A549 (cell line): ENCODE measurements at regions not wholly inside any gene's neighbourhood (a gene's known extent, or its start where the extent isn't known, plus 50 kb on each side); places are given as distances from the start of the nearest gene placed in this dataset.

Experiments
- ATAC-seq, 2 experiments: fragments of 200-7000 bp in 1 of 2; fragments of >200 bp in 1 of 2; cut with Nextera tagmentation in 1 of 2; cut with Tn5 transposase in 1 of 2; 3 replicates each; pipeline versions ENCODE4 v1.8.0 to v1.9.1; 2018 to 2020; ENCODE audit warnings: mild to moderate bottlenecking in 1 of 2, moderate library complexity in 1 of 2
- CTCF ChIA-PET: fragments of 300-600 bp; sonication (Branson Sonifier 250); formaldehyde crosslinking; extraction: SDS; loops from one replicate; lab custom pipeline; 2021; ENCODE audit warnings: antibody characterized with exemption, inconsistent platforms; lab: Yijun Ruan, JAX
- POLR2A ChIA-PET: fragments of 350-600 bp; formaldehyde crosslinking; extraction: SDS; loops from one replicate; lab custom pipeline; 2021; ENCODE audit warnings: antibody characterized with exemption, inconsistent platforms; lab: Yijun Ruan, JAX
- DNase-seq, 2 experiments: peaks; one replicate each; pipeline versions ENCODE4 v3.0.0 to v3.0.0-alpha.2; 2011 to 2016; ENCODE audit warnings: low read depth in 1 of 2, low spot score in 1 of 2
- FAIRE-seq: peaks from 2 replicates; lab custom pipeline; 2011; peaks lifted over from hg19 to GRCh38; lab: Jason Lieb, UNC
- H3K27ac ChIP-seq, 2 experiments: fragments of >200 bp; sonication (Bioruptor Twin); formaldehyde crosslinking; 3 replicates each; pipeline ENCODE4 v1.5.1; 2016 to 2017
- H3K4me1 ChIP-seq: fragments of >200 bp; sonication (Bioruptor Twin); formaldehyde crosslinking; 3 replicates; pipeline ENCODE4 v1.6.1; 2016
- H3K4me2 ChIP-seq: fragments of >200 bp; sonication (Bioruptor Twin); formaldehyde crosslinking; 3 replicates; pipeline ENCODE4 v1.6.1; 2016
- H3K4me3 ChIP-seq: fragments of >200 bp; sonication (Bioruptor Twin); formaldehyde crosslinking; 3 replicates; pipeline ENCODE4 v1.5.1; 2016
- H3K9me3 ChIP-seq: fragments of >200 bp; sonication (Bioruptor Twin); formaldehyde crosslinking; 3 replicates; pipeline ENCODE4 v1.6.1; 2016
- BHLHE40 ChIP-seq: IDR thresholded peaks from 2 replicates; pipeline ENCODE4 v1.6.1; 2012; ENCODE audit warnings: low read depth, low read length, inconsistent platforms
- CBX8 ChIP-seq: fragments of 200-600 bp; sonication (generic); IDR thresholded peaks from 2 replicates; pipeline ENCODE4 v1.6.1; 2016
- CHD2 ChIP-seq: fragments of 150-350 bp; IDR thresholded peaks from 2 replicates; pipeline ENCODE4 v1.6.1; 2014; ENCODE audit warnings: low read length; ENCODE audit not compliant: partially characterized antibody
- EHMT2 ChIP-seq: fragments of 200-600 bp; sonication (generic); IDR thresholded peaks from 2 replicates; pipeline ENCODE4 v1.6.1; 2016; ENCODE audit warnings: antibody characterized with exemption, low read depth, mild to moderate bottlenecking, moderate library complexity
- ELK1 ChIP-seq: fragments of 150-350 bp; IDR thresholded peaks from 2 replicates; pipeline ENCODE4 v1.6.1; 2014; ENCODE audit warnings: low read depth, mild to moderate bottlenecking, low read length
- FOSB ChIP-seq: fragments of 250-450 bp; sonication (Bioruptor Pico); IDR thresholded peaks from 2 replicates; pipeline ENCODE4 v1.5.0; 2020; ENCODE audit warnings: mild to moderate bottlenecking, moderate library complexity
- FOSL2 ChIP-seq, 2 experiments: fragments of 450-650 bp in 1 of 2; fragments of >200 bp in 1 of 2; sonication (Bioruptor Twin) in 1 of 2; formaldehyde crosslinking; IDR thresholded peaks; 2 replicates each; pipeline versions ENCODE4 v1.5.0 to v1.6.1; 2016 to 2020; ENCODE audit warnings: mild to moderate bottlenecking in 1 of 2, moderate library complexity in 1 of 2
- GATA3 ChIP-seq: IDR thresholded peaks from 2 replicates; pipeline ENCODE4 v1.6.1; 2012; ENCODE audit warnings: borderline replicate concordance
- HES2 ChIP-seq: fragments of >200 bp; sonication (Bioruptor Twin); formaldehyde crosslinking; IDR thresholded peaks from 2 replicates; pipeline ENCODE4 v1.6.1; 2016
- HMGXB4 ChIP-seq: fragments of 250-450 bp; sonication (Bioruptor Pico); IDR thresholded peaks from 2 replicates; pipeline ENCODE4 v1.5.0; 2021; ENCODE audit warnings: mild to moderate bottlenecking, moderate library complexity, borderline replicate concordance
- JUN ChIP-seq, 2 experiments: fragments of >200 bp; sonication (Bioruptor Twin); formaldehyde crosslinking; IDR thresholded peaks; 2 replicates in 1 of 2; 3 replicates in 1 of 2; pipeline ENCODE4 v1.6.1; 2016 to 2017
- KDM1A ChIP-seq: fragments of 200-600 bp; sonication (generic); IDR thresholded peaks from 2 replicates; pipeline ENCODE4 v1.6.1; 2016; ENCODE audit warnings: low read depth, mild to moderate bottlenecking
- KDM5A ChIP-seq: fragments of 200-600 bp; sonication (generic); IDR thresholded peaks from 2 replicates; pipeline ENCODE4 v1.6.1; 2016; ENCODE audit warnings: antibody characterized with exemption, mild to moderate bottlenecking
- MAFK ChIP-seq: fragments of 450-650 bp; IDR thresholded peaks from 2 replicates; pipeline ENCODE4 v1.6.1; 2014; ENCODE audit not compliant: partially characterized antibody
- MAX ChIP-seq: IDR thresholded peaks from 2 replicates; pipeline ENCODE4 v1.6.1; 2012
- MAZ ChIP-seq: fragments of 150-350 bp; IDR thresholded peaks from 2 replicates; pipeline ENCODE4 v1.6.1; 2014; ENCODE audit warnings: antibody characterized with exemption, low read depth, low read length, borderline replicate concordance
- NFE2L2 ChIP-seq: fragments of 150-350 bp; conservative IDR thresholded peaks from 2 replicates; pipeline ENCODE4 v1.6.1; 2014; ENCODE audit warnings: low read length
- NPAS2 ChIP-seq: fragments of 250-450 bp; sonication (Bioruptor Pico); IDR thresholded peaks from 2 replicates; pipeline ENCODE4 v1.8.0; 2022; ENCODE audit warnings: mild to moderate bottlenecking, moderate library complexity, borderline replicate concordance
- PBX3 ChIP-seq: IDR thresholded peaks from 2 replicates; pipeline ENCODE4 v1.6.1; 2012
- PHF8 ChIP-seq: fragments of 200-600 bp; sonication (generic); IDR thresholded peaks from 2 replicates; pipeline ENCODE4 v1.6.1; 2016; ENCODE audit warnings: low read depth, mild to moderate bottlenecking, antibody characterized with exemption, moderate library complexity, borderline replicate concordance
- POLR2A ChIP-seq: IDR thresholded peaks from 2 replicates; pipeline ENCODE4 v1.6.1; 2012; ENCODE audit warnings: mild to moderate bottlenecking, low read length
- RCOR1 ChIP-seq: fragments of 150-350 bp; IDR thresholded peaks from 2 replicates; pipeline ENCODE4 v1.6.1; 2014; ENCODE audit warnings: antibody characterized with exemption, low read length, low read depth
- SMC3 ChIP-seq: fragments of >200 bp; sonication (Bioruptor Twin); formaldehyde crosslinking; IDR thresholded peaks from 3 replicates; pipeline ENCODE4 v1.6.1; 2018; ENCODE audit warnings: inconsistent platforms
- TFCP2L1 ChIP-seq: fragments of 250-450 bp; sonication (Bioruptor Pico); IDR thresholded peaks from 2 replicates; pipeline ENCODE4 v1.5.0; 2021; ENCODE audit warnings: mild to moderate bottlenecking
- TP53 ChIP-seq: fragments of 250-450 bp; sonication (Bioruptor Pico); IDR thresholded peaks from 2 replicates; pipeline ENCODE4 v1.5.0; 2021; ENCODE audit warnings: mild to moderate bottlenecking, moderate library complexity
- USF2 ChIP-seq: fragments of 450-650 bp; IDR thresholded peaks from 2 replicates; pipeline ENCODE4 v1.6.1; 2014; ENCODE audit warnings: antibody characterized with exemption
- ZNF302 ChIP-seq: fragments of 250-450 bp; sonication (Bioruptor Pico); IDR thresholded peaks from 2 replicates; pipeline ENCODE4 v1.9.0; 2021; ENCODE audit warnings: inconsistent platforms, mild to moderate bottlenecking, moderate library complexity
- ZSCAN20 ChIP-seq: fragments of 250-450 bp; sonication (Bioruptor Pico); IDR thresholded peaks from 2 replicates; pipeline ENCODE4 v1.8.0; 2022; ENCODE audit warnings: mild to moderate bottlenecking, moderate library complexity
- WGBS: methylation state at CpG from one replicate; pipeline ENCODE4 v1.1.6; 2017; ENCODE audit errors: missing lambda C conversion rate; 5-methylcytosine and 5-hydroxymethylcytosine counted together

GRCh38 chr1:221557013-221557412, 184.9 kb downstream of the DUSP10 start:
- TF ChIP-seq PBX3 = no peak
- DNase-seq = no peak
- H3K9me3 ChIP-seq = no peaks in the 10 kb centered on the region
- ChIA-PET POLR2A (no interaction called here), CTCF (no interaction called here)
- no peak for FAIRE-seq
- no peak overlapping the region for H3K27ac ChIP-seq
- WGBS = 16% methylated on average over 1 of the region's 1 CpG
- no peak overlapping the region for H3K4me3 ChIP-seq
- no peak for ATAC-seq
- no peaks in the 10 kb centered on the region for H3K4me1 ChIP-seq
- no peak overlapping the region for H3K4me2 ChIP-seq

- TF ChIP-seq MAX = no peak
- no peak for TF ChIP-seq TP53 (CRISPR knock-in tag)
- TF ChIP-seq KDM5A = no peak
- no peak for TF ChIP-seq USF2
- no peak for TF ChIP-seq NPAS2 (CRISPR knock-in tag)
- TF ChIP-seq RCOR1 = no peak
- TF ChIP-seq FOSB (CRISPR knock-in tag) = no peak
- TF ChIP-seq SMC3 = no peak
- TF ChIP-seq FOSL2 (IDR thresholded peaks at IDR 0.05) = no peak
- no peak for TF ChIP-seq FOSL2 (CRISPR knock-in tag; IDR thresholded peaks at IDR 0.05)
- TF ChIP-seq KDM1A = no peak
- no peak for TF ChIP-seq GATA3
- TF ChIP-seq EHMT2 = no peak
- no peak for TF ChIP-seq HES2
- TF ChIP-seq MAZ = no peak
- TF ChIP-seq ZNF302 = no peak
- no peak for TF ChIP-seq CBX8
- TF ChIP-seq BHLHE40 = no peak
- no peaks in the 10 kb centered on the region for H3K9me3 ChIP-seq
- no peaks in the 10 kb centered on the region for H3K4me1 ChIP-seq
- H3K4me3 ChIP-seq = no peak overlapping the region
- POLR2A ChIA-PET = no interaction called here
- FAIRE-seq (no peak), DNase-seq (no peak), ATAC-seq (no peak)
- CTCF ChIA-PET = no interaction called here
- no peak overlapping the region for H3K4me2 ChIP-seq
- no peak overlapping the region for H3K27ac ChIP-seq
- WGBS = 51% methylated on average over 2 of the region's 2 CpGs
Observed at GRCh38 chr1:221558396-221558795, 183.5 kb downstream of the DUSP10 start.

- CTCF ChIA-PET = no interaction called here
- ATAC-seq = no peak
- no peak overlapping the region for H3K4me3 ChIP-seq
- no peak overlapping the region for H3K4me2 ChIP-seq
- POLR2A ChIA-PET = no interaction called here
- no peak for DNase-seq
- no peaks in the 10 kb centered on the region for H3K9me3 ChIP-seq
- FAIRE-seq = no peak
- 70% methylated on average over 4 of the region's 4 CpGs for WGBS
- H3K4me1 ChIP-seq = no peaks in the 10 kb centered on the region
- TF ChIP-seq ELK1 (no peak), PHF8 (no peak), GATA3 (no peak), JUN (IDR thresholded peaks at IDR 0.05) (no peak), BHLHE40 (no peak), POLR2A (no peak), ZSCAN20 (no peak), HES2 (no peak), HMGXB4 (CRISPR knock-in tag) (no peak), NFE2L2 (no peak), CHD2 (no peak), RCOR1 (no peak), MAX (no peak), TFCP2L1 (CRISPR knock-in tag) (no peak), MAFK (no peak)
- H3K27ac ChIP-seq = no peak overlapping the region
Observed at GRCh38 chr1:221559911-221560310, 182.0 kb downstream of the DUSP10 start.
